ENCODE measurements at regions not wholly inside any gene's neighbourhood (a gene's known extent, or its start where the extent isn't known, plus 50 kb on each side); places are given as distances from the start of the nearest gene placed in this dataset.

GRCh38 chrX:6803607-6804006, 268.7 kb upstream of the VCX3A start:
- BruUV-seq (replicated peaks) = no TSS peak
- CTCF ChIA-PET = no interaction called here

GRCh38 chrX:6793000-6793399, 258.1 kb upstream of the VCX3A start:
- intact Hi-C loops (cut with micrococcal nuclease; ENCODE audit: unreplicated experiment) = no loop called here
- Histone ChIP-seq H3K9me3 (ENCODE audit: insufficient read depth, low read depth) (no peaks in the 10 kb centered on the region), H3K36me3 (ENCODE audit: low read depth) (no peaks in the 10 kb centered on the region), H3K4me1 (replicated peaks; ENCODE audit: insufficient read depth) (no peaks in the 10 kb centered on the region), H3K9me2 (ENCODE audit: insufficient read depth) (no peaks in the 10 kb centered on the region), H4K20me1 (ENCODE audit: insufficient read depth) (no peaks in the 10 kb centered on the region), H3K79me2 (ENCODE audit: low read depth) (no peaks in the 10 kb centered on the region), H3K4me2 (no peak overlapping the region), H3F3A (ENCODE audit: insufficient read depth, low read depth) (no peaks in the 10 kb centered on the region), H3K27me3 (ENCODE audit: insufficient read depth, low read depth) (no peaks in the 10 kb centered on the region), H3K27ac (no peak overlapping the region), H3K4me3 (no peak overlapping the region), H2AFZ (no peak overlapping the region)
- TF ChIP-seq CTCF (conservative IDR thresholded peaks at IDR 0.05) = no peak
- TF ChIP-seq EZH2 (IDR thresholded peaks at IDR 0.05; ENCODE audit: low read depth) = no peak
- no TSS peak for BruUV-seq (replicated peaks)
- CTCF ChIA-PET = no interaction called here
- DNase-seq = no peak
- POLR2A ChIA-PET (ENCODE audit: unreplicated experiment) = no interaction called here

More at GRCh38 chrX:6803607-6804006, 268.7 kb upstream of the VCX3A start:
- POLR2A ChIA-PET (ENCODE audit: unreplicated experiment) = no interaction called here
- Histone ChIP-seq H3K79me2 (ENCODE audit: low read depth) (no peaks in the 10 kb centered on the region), H3K36me3 (ENCODE audit: low read depth) (no peaks in the 10 kb centered on the region), H3F3A (ENCODE audit: insufficient read depth, low read depth) (no peaks in the 10 kb centered on the region), H3K4me1 (replicated peaks; ENCODE audit: insufficient read depth) (no peaks in the 10 kb centered on the region), H3K4me2 (no peak overlapping the region), H2AFZ (no peak overlapping the region), H3K4me3 (no peak overlapping the region), H3K9me2 (ENCODE audit: insufficient read depth) (no peaks in the 10 kb centered on the region), H3K27me3 (ENCODE audit: insufficient read depth, low read depth) (no peaks in the 10 kb centered on the region), H4K20me1 (ENCODE audit: insufficient read depth) (no peaks in the 10 kb centered on the region), H3K27ac (no peak overlapping the region), H3K9me3 (ENCODE audit: insufficient read depth, low read depth) (no peaks in the 10 kb centered on the region)
- no peak for DNase-seq
- intact Hi-C loops (cut with micrococcal nuclease; ENCODE audit: unreplicated experiment) = no loop called here
- TF ChIP-seq CTCF (conservative IDR thresholded peaks at IDR 0.05) (no peak), EZH2 (IDR thresholded peaks at IDR 0.05; ENCODE audit: low read depth) (no peak)

- Histone ChIP-seq H3K27me3 (ENCODE audit: insufficient read depth, low read depth) (no peaks in the 10 kb centered on the region), H3K79me2 (ENCODE audit: low read depth) (no peaks in the 10 kb centered on the region), H3K9me2 (ENCODE audit: insufficient read depth) (no peaks in the 10 kb centered on the region; the same call in 1 of the 2 replicates), H4K20me1 (ENCODE audit: insufficient read depth) (no peaks in the 10 kb centered on the region), H3F3A (ENCODE audit: insufficient read depth, low read depth) (no peaks in the 10 kb centered on the region), H3K4me1 (replicated peaks; ENCODE audit: insufficient read depth) (no peaks in the 10 kb centered on the region), H3K36me3 (ENCODE audit: low read depth) (no peaks in the 10 kb centered on the region), H3K4me2 (no peak overlapping the region), H2AFZ (no peak overlapping the region), H3K9me3 (ENCODE audit: insufficient read depth, low read depth) (no peaks in the 10 kb centered on the region), H3K27ac (no peak overlapping the region), H3K4me3 (no peak overlapping the region)
- no peak for DNase-seq
- TF ChIP-seq EZH2 (IDR thresholded peaks at IDR 0.05; ENCODE audit: low read depth) (no peak), CTCF (conservative IDR thresholded peaks at IDR 0.05) (no peak)
- no TSS peak for BruUV-seq (replicated peaks)
- ChIA-PET POLR2A (ENCODE audit: unreplicated experiment) (no interaction called here), CTCF (no interaction called here)
- intact Hi-C loops (cut with micrococcal nuclease; ENCODE audit: unreplicated experiment) = no loop called here
These were observed 249.0 kb upstream of the VCX3A start for GRCh38 chrX:6783912-6784311.
